A673 (cell line): ENCODE measurements at regions not wholly inside any gene's neighbourhood (a gene's known extent, or its start where the extent isn't known, plus 50 kb on each side); places are given as distances from the start of the nearest gene placed in this dataset.

Source experiments
- EZH2 ChIP-seq: fragments of 200-600 bp; sonication (generic); IDR thresholded peaks from 2 replicates; pipeline ENCODE4 v1.6.1; 2017; ENCODE audit warnings: borderline replicate concordance, low read depth, mild to moderate bottlenecking, mixed read lengths, antibody characterized with exemption, low read length; ENCODE audit not compliant: poor library complexity, severe bottlenecking
- TF ChIP-seq, protein P1 (sequence below): fragments of 300-800, 200-600 bp; sonication (generic); conservative IDR thresholded peaks from 2 replicates; pipeline ENCODE4 v1.5.1; 2017; ENCODE audit warnings: low read depth, mild to moderate bottlenecking, antibody characterized with exemption, low read length, moderate library complexity, mixed read lengths

DNA sequence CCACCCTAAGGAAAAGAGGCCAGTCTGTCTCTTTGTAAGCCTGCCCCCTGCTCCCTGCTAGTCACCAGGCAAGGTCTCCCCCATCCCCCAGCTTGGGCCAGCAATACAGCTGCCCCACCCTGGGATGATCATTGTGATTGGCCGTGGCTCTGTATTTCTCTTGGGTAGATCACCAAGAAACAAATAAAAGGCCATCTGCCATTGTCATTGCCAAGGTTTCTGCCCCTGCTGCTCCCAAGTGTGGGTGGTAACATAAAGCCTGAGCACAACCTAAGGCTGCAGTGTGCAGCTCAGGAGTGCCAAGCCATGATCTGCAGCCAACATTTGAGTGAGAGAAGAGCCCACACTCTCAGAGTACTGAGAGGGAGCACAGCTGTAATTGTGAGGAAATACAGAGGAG, 241.0 kb upstream of the POF1B start:
- TF ChIP-seq, protein P1, sequence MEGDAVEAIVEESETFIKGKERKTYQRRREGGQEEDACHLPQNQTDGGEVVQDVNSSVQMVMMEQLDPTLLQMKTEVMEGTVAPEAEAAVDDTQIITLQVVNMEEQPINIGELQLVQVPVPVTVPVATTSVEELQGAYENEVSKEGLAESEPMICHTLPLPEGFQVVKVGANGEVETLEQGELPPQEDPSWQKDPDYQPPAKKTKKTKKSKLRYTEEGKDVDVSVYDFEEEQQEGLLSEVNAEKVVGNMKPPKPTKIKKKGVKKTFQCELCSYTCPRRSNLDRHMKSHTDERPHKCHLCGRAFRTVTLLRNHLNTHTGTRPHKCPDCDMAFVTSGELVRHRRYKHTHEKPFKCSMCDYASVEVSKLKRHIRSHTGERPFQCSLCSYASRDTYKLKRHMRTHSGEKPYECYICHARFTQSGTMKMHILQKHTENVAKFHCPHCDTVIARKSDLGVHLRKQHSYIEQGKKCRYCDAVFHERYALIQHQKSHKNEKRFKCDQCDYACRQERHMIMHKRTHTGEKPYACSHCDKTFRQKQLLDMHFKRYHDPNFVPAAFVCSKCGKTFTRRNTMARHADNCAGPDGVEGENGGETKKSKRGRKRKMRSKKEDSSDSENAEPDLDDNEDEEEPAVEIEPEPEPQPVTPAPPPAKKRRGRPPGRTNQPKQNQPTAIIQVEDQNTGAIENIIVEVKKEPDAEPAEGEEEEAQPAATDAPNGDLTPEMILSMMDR: no peak
- no peak for TF ChIP-seq EZH2
